ENCODE measurements at regions not wholly inside any gene's neighbourhood (a gene's known extent, or its start where the extent isn't known, plus 50 kb on each side); places are given as distances from the start of the nearest gene placed in this dataset.
"Not testable (repeated sequence)": the region's sequence is repeated elsewhere in the genome, so short reads cannot be mapped to it uniquely, and the experiment has no call there.

GRCh38 chr13:24995225-24995804, 100.6 kb upstream of the PABPC3 start:
- peak; percentile 21 to 50 for DNase-seq (ENCODE audit: low read depth in 2 of 2)

GRCh38 chr13:24997367-24997967, 98.5 kb upstream of the PABPC3 start:
- no peak for DNase-seq (ENCODE audit: low read depth in 2 of 2)

GRCh38 chr13:24998433-24998832, 97.5 kb upstream of the PABPC3 start:
- DNase-seq (ENCODE audit: low read depth in 2 of 2), result no peak

- DNase-seq (ENCODE audit: low read depth in 2 of 2), result no peak
Measured at GRCh38 chr13:25001476-25002206, 94.3 kb upstream of the PABPC3 start.

GRCh38 chr13:25002311-25002710, 93.6 kb upstream of the PABPC3 start:
- not testable (repeated sequence) for DNase-seq (ENCODE audit: low read depth in 2 of 2)

- not testable (repeated sequence) for DNase-seq (ENCODE audit: low read depth in 2 of 2)
Measured at GRCh38 chr13:25004489-25004888, 91.4 kb upstream of the PABPC3 start.

GRCh38 chr13:25005050-25005497, 90.9 kb upstream of the PABPC3 start:
- DNase-seq (ENCODE audit: low read depth in 2 of 2), result not testable (repeated sequence)

- not testable (repeated sequence) for DNase-seq (ENCODE audit: low read depth in 2 of 2)
Measured at GRCh38 chr13:25007389-25007788, 88.5 kb upstream of the PABPC3 start.

GRCh38 chr13:25014398-25014973, 81.5 kb upstream of the PABPC3 start:
- DNase-seq (ENCODE audit: low read depth in 2 of 2), result not testable (repeated sequence)

- DNase-seq (ENCODE audit: low read depth in 2 of 2), result not testable (repeated sequence)
Measured at GRCh38 chr13:25017176-25017575, 78.8 kb upstream of the PABPC3 start.

- DNase-seq (ENCODE audit: low read depth in 2 of 2), result peak in 1 of 2 donors; percentile 45
Measured at GRCh38 chr13:25017808-25018728, 77.9 kb upstream of the PABPC3 start.

GRCh38 chr13:25018729-25019115, 77.2 kb upstream of the PABPC3 start:
- DNase-seq (ENCODE audit: low read depth in 2 of 2), result peak in 1 of 2 donors; percentile 1

- DNase-seq (ENCODE audit: low read depth in 2 of 2), result not testable (repeated sequence)
Measured at GRCh38 chr13:25019741-25020140, 76.2 kb upstream of the PABPC3 start.

GRCh38 chr13:25024175-25024574, 71.8 kb upstream of the PABPC3 start:
- no peak for DNase-seq (ENCODE audit: low read depth in 2 of 2)

GRCh38 chr13:25032160-25032559, 63.8 kb upstream of the PABPC3 start:
- DNase-seq (ENCODE audit: low read depth in 2 of 2), result no peak

- DNase-seq (ENCODE audit: low read depth in 2 of 2), result no peak
Measured at GRCh38 chr13:25034173-25034572, 61.8 kb upstream of the PABPC3 start.

- peak; percentile 3 to 14 for DNase-seq (ENCODE audit: low read depth in 2 of 2)
Measured at GRCh38 chr13:25037057-25037813, 58.7 kb upstream of the PABPC3 start.

GRCh38 chr13:25042151-25042865, 53.6 kb upstream of the PABPC3 start:
- DNase-seq (ENCODE audit: low read depth in 2 of 2), result no peak

- no peak for DNase-seq (ENCODE audit: low read depth in 2 of 2)
Measured at GRCh38 chr13:25044071-25044470, 51.9 kb upstream of the PABPC3 start.
